ENCODE measurements at regions not wholly inside any gene's neighbourhood (a gene's known extent, or its start where the extent isn't known, plus 50 kb on each side); places are given as distances from the start of the nearest gene placed in this dataset.

DNA sequence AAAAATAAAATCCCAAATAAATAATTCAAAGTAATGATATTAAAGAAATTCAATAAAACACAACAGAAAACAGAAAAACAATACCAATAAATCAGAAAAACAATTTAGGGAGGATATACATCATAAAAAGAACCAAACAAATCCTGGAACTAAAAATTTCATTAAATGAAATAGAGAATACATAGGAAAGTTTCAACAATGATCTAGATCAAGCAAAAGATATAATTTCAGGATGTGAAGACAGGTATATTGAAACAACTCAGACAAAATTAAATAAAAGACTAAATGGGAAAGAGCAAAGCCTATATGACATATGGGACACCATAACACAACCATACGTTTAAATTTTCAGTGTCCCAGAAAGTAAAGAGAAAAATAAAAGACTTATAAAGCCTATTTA, 85.1 kb upstream of the GHR start:
- in situ Hi-C loops (cut with MboI; ENCODE audit: low sequenced_read_pairs, unreplicated experiment), result no loop called here

DNA sequence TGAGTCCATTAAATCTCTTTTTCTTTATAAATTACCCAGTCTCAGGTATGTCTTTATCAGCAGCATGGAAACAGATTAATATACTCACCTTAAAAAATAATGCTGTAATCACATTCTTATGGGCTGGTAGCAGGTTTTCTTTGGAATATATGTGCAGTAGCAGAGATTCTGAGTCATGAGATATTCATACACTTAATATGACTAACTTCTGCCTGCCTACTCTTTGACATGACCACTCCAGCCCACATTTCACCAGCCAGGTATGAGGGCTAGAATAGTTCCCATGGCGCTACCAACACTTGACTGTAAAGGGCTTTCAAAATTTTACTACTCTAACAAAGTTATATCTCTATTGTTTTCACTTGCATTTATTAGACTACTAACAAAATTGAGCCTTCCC, 74.1 kb upstream of the GHR start:
- TF ChIP-seq, protein P1, sequence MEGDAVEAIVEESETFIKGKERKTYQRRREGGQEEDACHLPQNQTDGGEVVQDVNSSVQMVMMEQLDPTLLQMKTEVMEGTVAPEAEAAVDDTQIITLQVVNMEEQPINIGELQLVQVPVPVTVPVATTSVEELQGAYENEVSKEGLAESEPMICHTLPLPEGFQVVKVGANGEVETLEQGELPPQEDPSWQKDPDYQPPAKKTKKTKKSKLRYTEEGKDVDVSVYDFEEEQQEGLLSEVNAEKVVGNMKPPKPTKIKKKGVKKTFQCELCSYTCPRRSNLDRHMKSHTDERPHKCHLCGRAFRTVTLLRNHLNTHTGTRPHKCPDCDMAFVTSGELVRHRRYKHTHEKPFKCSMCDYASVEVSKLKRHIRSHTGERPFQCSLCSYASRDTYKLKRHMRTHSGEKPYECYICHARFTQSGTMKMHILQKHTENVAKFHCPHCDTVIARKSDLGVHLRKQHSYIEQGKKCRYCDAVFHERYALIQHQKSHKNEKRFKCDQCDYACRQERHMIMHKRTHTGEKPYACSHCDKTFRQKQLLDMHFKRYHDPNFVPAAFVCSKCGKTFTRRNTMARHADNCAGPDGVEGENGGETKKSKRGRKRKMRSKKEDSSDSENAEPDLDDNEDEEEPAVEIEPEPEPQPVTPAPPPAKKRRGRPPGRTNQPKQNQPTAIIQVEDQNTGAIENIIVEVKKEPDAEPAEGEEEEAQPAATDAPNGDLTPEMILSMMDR (IDR thresholded peaks at IDR 0.05; ENCODE audit: borderline replicate concordance, control extremely low read depth, extremely low read depth, insufficient read depth, missing control alignments), result no peak
- DNase-seq (ENCODE audit: low spot score), result no peak
- in situ Hi-C loops (cut with MboI; ENCODE audit: low sequenced_read_pairs, unreplicated experiment), result no loop called here

More for the DNA sequence above, 85.1 kb upstream of the GHR start:
- no peak for DNase-seq (ENCODE audit: low spot score)
- TF ChIP-seq, protein P1 (IDR thresholded peaks at IDR 0.05; ENCODE audit: borderline replicate concordance, control extremely low read depth, extremely low read depth, insufficient read depth, missing control alignments), result no peak

DNA sequence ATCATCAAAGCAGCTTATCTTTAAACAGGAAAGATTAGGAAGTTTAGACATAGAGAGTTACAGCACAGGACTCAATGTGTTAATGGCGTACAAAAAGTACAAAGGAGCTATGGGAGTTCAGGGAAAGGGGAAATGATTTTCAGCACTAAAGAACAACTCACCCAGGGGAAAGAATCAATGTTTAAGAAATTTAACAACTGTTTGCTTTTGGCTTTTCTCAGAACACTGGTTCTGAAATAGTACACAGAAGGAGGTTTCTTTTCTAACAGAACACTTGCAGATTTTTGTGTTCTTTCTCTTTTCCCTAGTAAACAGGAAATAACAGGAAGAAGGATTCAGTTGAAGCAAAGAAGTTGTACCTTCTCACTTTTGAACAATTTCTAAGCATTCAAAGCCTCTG, 71.3 kb upstream of the GHR start:
- in situ Hi-C loops (cut with MboI; ENCODE audit: low sequenced_read_pairs, unreplicated experiment), result no loop called here
- TF ChIP-seq, protein P1 (IDR thresholded peaks at IDR 0.05; ENCODE audit: borderline replicate concordance, control extremely low read depth, extremely low read depth, insufficient read depth, missing control alignments), result no peak
- no peak for DNase-seq (ENCODE audit: low spot score)

DNA sequence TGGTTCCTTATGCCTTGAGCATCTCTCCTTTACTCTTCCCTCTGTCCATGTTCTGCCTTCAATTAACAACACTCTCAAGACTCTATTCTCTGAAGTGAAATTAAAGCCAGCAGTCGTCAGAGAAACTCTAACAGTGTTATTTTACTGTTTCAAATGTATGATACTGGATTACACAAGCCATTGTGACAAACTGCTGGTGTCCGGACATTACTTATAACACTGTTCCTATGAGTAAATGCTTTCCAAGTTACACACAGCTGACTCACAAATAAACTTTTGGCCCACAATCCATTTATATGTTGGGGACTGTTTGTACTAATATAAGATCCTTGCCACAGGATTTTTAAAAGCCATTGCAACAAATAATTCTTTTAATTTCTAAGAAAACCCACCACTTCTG, 63.2 kb upstream of the GHR start:
- TF ChIP-seq, protein P1 (IDR thresholded peaks at IDR 0.05; ENCODE audit: borderline replicate concordance, control extremely low read depth, extremely low read depth, insufficient read depth, missing control alignments), result no peak
- no peak for DNase-seq (ENCODE audit: low spot score)
- in situ Hi-C loops (cut with MboI; ENCODE audit: low sequenced_read_pairs, unreplicated experiment), result no loop called here

DNA sequence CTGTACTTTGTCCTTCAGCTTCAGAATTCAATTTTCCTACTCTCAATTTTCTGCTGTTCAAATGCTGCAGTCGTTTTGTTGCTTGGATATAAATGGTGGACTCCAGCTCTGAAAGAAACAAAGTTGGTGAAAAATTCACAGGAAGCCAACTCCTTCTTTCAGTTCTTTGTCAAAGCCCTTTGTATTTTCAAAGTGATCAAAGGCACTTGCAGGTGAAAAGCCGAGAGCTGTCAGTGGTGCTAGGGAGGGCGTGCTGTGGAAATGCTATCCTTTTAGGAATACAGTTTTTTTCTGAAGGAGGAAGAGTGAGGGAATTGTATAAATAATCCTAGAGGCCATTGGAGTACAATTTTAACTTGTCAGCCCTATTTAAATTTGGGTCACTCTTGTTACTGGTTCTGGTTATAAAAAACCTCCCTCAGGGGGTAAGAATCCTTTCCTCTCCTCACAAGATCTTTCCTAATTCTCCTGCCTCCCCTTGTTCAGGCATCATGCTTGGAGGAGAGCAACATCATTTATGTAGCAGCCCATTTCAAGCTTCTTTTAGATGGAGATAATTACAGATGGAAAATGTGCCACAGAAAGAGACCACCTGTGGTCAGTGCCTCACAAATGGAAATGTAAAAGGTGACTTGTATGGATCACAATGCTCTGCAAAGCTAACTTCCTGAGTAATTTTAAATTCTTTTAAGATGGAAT, 62.5 kb upstream of the GHR start:
- in situ Hi-C loops (cut with MboI; ENCODE audit: low sequenced_read_pairs, unreplicated experiment), result no loop called here
- TF ChIP-seq, protein P1 (IDR thresholded peaks at IDR 0.05; ENCODE audit: borderline replicate concordance, control extremely low read depth, extremely low read depth, insufficient read depth, missing control alignments), result no peak
- DNase-seq (ENCODE audit: low spot score), result no peak

DNA sequence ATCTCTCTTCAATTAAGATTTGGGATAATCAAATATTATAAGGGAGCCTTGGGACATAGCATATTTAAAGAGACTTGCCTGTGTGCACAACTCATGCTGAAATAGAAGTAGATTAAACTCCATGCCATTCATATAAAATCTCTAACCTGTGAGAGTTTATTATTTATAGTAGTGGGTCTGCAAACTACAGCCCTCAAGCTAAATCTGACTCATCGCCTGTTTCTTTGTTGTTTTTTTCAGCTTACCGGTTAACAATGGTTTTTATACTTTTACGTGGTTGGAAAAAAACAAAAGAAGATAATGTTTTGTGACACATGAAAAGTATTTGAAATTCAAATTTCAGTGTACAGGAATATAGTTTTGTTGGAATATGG, 61.9 kb upstream of the GHR start:
- in situ Hi-C loops (cut with MboI; ENCODE audit: low sequenced_read_pairs, unreplicated experiment), result no loop called here
- TF ChIP-seq, protein P1 (IDR thresholded peaks at IDR 0.05; ENCODE audit: borderline replicate concordance, control extremely low read depth, extremely low read depth, insufficient read depth, missing control alignments), result no peak
- DNase-seq (ENCODE audit: low spot score), result no peak

All from GM13976 (cell line).